HCT116 (cell line): ENCODE measurements at regions not wholly inside any gene's neighbourhood (a gene's known extent, or its start where the extent isn't known, plus 50 kb on each side); places are given as distances from the start of the nearest gene placed in this dataset.

ENCODE experiments used
- ATAC-seq: fragments of 200-7000 bp; cut with Tn5 transposase; 2 replicates; pipeline ENCODE4 v1.9.1; 2020; ENCODE audit warnings: mild to moderate bottlenecking, moderate library complexity
- BruUV-seq: library from RNA; stranded (reverse); fragments of 400-500 nt; replicated peaks from 2 replicates; lab custom pipeline; 2021; lab: Mats Ljungman, UMichigan
- CTCF ChIA-PET: fragments of 300-600 bp; sonication (Branson Sonifier 250); formaldehyde crosslinking; loops from one replicate; lab custom pipeline; 2021; ENCODE audit warnings: antibody characterized with exemption; lab: Charles Lee
- POLR2A ChIA-PET: fragments of 300-600, 350-600 bp; sonication (Branson Sonifier 250); formaldehyde crosslinking; loops from one replicate; lab custom pipeline; 2021; ENCODE audit warnings: antibody characterized with exemption; lab: Charles Lee
- RAD21 ChIA-PET, 2 experiments: fragments of 300-600 bp; sonication (Branson Sonifier 250); formaldehyde crosslinking; loops; one replicate each; lab custom pipeline; 2023; ENCODE audit warnings: low total read pairs in 2 of 2; ENCODE audit not compliant: uncharacterized antibody in 2 of 2, unreplicated experiment in 2 of 2, low non-redundant PET in 1 of 2; lab: Charles Lee
- DNase-seq: peaks from one replicate; pipeline ENCODE4 v3.0.0-alpha.2; 2010; ENCODE audit warnings: low read depth, low spot score
- H2AFZ ChIP-seq: fragments of 200-600 bp; shearing (Covaris generic), sonication (generic); 2 replicates; pipeline ENCODE4 v1.6.1; 2017; ENCODE audit warnings: low read depth, mixed run types, mixed read lengths, antibody characterized with exemption, low read length; ENCODE audit not compliant: poor library complexity, severe bottlenecking
- H3K27ac ChIP-seq: 2 replicates; pipeline ENCODE4 v1.5.1; 2012; ENCODE audit warnings: low read depth, low read length
- H3K27me3 ChIP-seq: fragments of 200-600 bp; sonication (generic); 2 replicates; pipeline ENCODE4 v1.6.1; 2016; ENCODE audit warnings: mixed run types, low read length, mixed read lengths; ENCODE audit not compliant: insufficient read depth
- H3K36me3 ChIP-seq, 2 experiments: fragments of 200-500 bp in 1 of 2; fragments of 200-600 bp in 1 of 2; sonication (Bioruptor generic) in 1 of 2; sonication (generic) in 1 of 2; 2 replicates each; pipeline versions ENCODE4 v1.5.1 to v1.6.1; 2014 to 2016; ENCODE audit warnings: low read length in 2 of 2, inconsistent platforms in 1 of 2, mixed read lengths in 1 of 2, mixed run types in 1 of 2; ENCODE audit not compliant: insufficient read depth in 2 of 2, control insufficient read depth in 1 of 2
- H3K4me1 ChIP-seq, 2 experiments: fragments of 200-600 bp in 1 of 2; sonication (generic) in 1 of 2; 2 replicates each; pipeline versions ENCODE4 v1.5.1 to v1.6.1; 2012 to 2017; ENCODE audit warnings: low read length in 2 of 2, inconsistent platforms in 1 of 2, mild to moderate bottlenecking in 1 of 2, mixed read lengths in 1 of 2, mixed run types in 1 of 2, moderate library complexity in 1 of 2; ENCODE audit not compliant: insufficient read depth in 2 of 2, control insufficient read depth in 1 of 2
- H3K4me2 ChIP-seq: fragments of 200-600 bp; sonication (generic); 2 replicates; pipeline ENCODE4 v1.6.1; 2017; ENCODE audit warnings: mixed run types, low read length, mixed read lengths
- H3K4me3 ChIP-seq, 2 experiments: fragments of 200-600 bp in 1 of 2; sonication (generic) in 1 of 2; replicated peaks in 1 of 2; 2 replicates each; pipeline ENCODE4 v1.5.1; 2011 to 2016; ENCODE audit warnings: low read length in 2 of 2, control low read depth in 1 of 2, low read depth in 1 of 2, mild to moderate bottlenecking in 1 of 2, mixed read lengths in 1 of 2, mixed run types in 1 of 2
- H3K79me2 ChIP-seq: fragments of 200-600 bp; sonication (generic); 2 replicates; pipeline ENCODE4 v1.6.1; 2017; ENCODE audit warnings: mild to moderate bottlenecking, mixed run types, low read length, moderate library complexity, mixed read lengths; ENCODE audit not compliant: insufficient read depth
- H3K9ac ChIP-seq: fragments of 200-600 bp; sonication (generic); 2 replicates; pipeline ENCODE4 v1.6.1; 2016; ENCODE audit warnings: low read length, mixed read lengths
- H3K9me2 ChIP-seq: fragments of 200-600 bp; sonication (generic), shearing (Covaris generic); 2 replicates; pipeline ENCODE4 v1.6.1; 2017; ENCODE audit warnings: mixed run types, mild to moderate bottlenecking, moderate library complexity; ENCODE audit not compliant: insufficient read depth
- H3K9me3 ChIP-seq, 2 experiments: fragments of 200-500 bp in 1 of 2; fragments of 200-600 bp in 1 of 2; sonication (Bioruptor generic) in 1 of 2; sonication (generic) in 1 of 2; 2 replicates each; pipeline ENCODE4 v1.6.1; 2014 to 2017; ENCODE audit warnings: low read length in 2 of 2, mixed read lengths in 2 of 2, inconsistent platforms in 1 of 2, low read depth in 1 of 2, mild to moderate bottlenecking in 1 of 2, mixed run types in 1 of 2, moderate library complexity in 1 of 2; ENCODE audit not compliant: control insufficient read depth in 1 of 2, insufficient read depth in 1 of 2
- H4K20me1 ChIP-seq: fragments of 200-600 bp; sonication (generic), shearing (Covaris generic); 2 replicates; pipeline ENCODE4 v1.6.1; 2017; ENCODE audit warnings: mixed run types, mild to moderate bottlenecking, moderate library complexity; ENCODE audit not compliant: insufficient read depth
- ATF3 ChIP-seq: IDR thresholded peaks from 2 replicates; pipeline ENCODE4 v1.6.1; 2012
- CBX3 ChIP-seq: IDR thresholded peaks from 2 replicates; pipeline ENCODE4 v1.6.1; 2012; ENCODE audit warnings: low read depth
- CEBPB ChIP-seq: IDR thresholded peaks from 2 replicates; pipeline ENCODE4 v1.6.1; 2012; ENCODE audit warnings: low read depth
- ELF1 ChIP-seq: IDR thresholded peaks from 2 replicates; pipeline ENCODE4 v1.6.1; 2012; ENCODE audit warnings: low read depth, borderline replicate concordance
- EZH2 ChIP-seq: fragments of 200-600 bp; sonication (generic); IDR thresholded peaks from 2 replicates; pipeline ENCODE4 v1.6.1; 2017; ENCODE audit warnings: antibody characterized with exemption, mixed run types
- FOSL1 ChIP-seq: IDR thresholded peaks from 2 replicates; pipeline ENCODE4 v1.6.1; 2012; ENCODE audit warnings: low read depth
- SIN3A ChIP-seq: IDR thresholded peaks from 2 replicates; pipeline ENCODE4 v1.6.1; 2012; ENCODE audit warnings: low read depth
- SP1 ChIP-seq: IDR thresholded peaks from 2 replicates; pipeline ENCODE4 v1.6.1; 2012; ENCODE audit warnings: low read depth
- SRF ChIP-seq: IDR thresholded peaks from 2 replicates; pipeline ENCODE4 v1.6.1; 2012; ENCODE audit warnings: low read depth
- TCF7L2 ChIP-seq: IDR thresholded peaks from 2 replicates; pipeline ENCODE4 v1.7.0; 2011; ENCODE audit warnings: borderline replicate concordance, inconsistent platforms; ENCODE audit not compliant: insufficient read depth, insufficient read length; ENCODE audit errors: extremely low read depth
- YY1 ChIP-seq: IDR thresholded peaks from 2 replicates; pipeline ENCODE4 v1.6.1; 2011; ENCODE audit warnings: low read length, low read depth, moderate library complexity, mild to moderate bottlenecking; ENCODE audit not compliant: insufficient replicate concordance; ENCODE audit errors: extremely low read depth
- ZFX ChIP-seq: fragments of 450-650 bp; IDR thresholded peaks from 2 replicates; pipeline ENCODE4 v1.6.1; 2017
- ZNF274 ChIP-seq: fragments of 200-500 bp; sonication (Bioruptor generic); IDR thresholded peaks from 2 replicates; pipeline ENCODE4 v1.6.1; 2014; ENCODE audit warnings: mild to moderate bottlenecking, low read depth, low read length, inconsistent platforms
- intact Hi-C: fragments of 100-400 bp; cut with micrococcal nuclease; formaldehyde crosslinking; loops from 2 replicates; pipeline ENCODE4 v1.10.0; 2022
- TF ChIP-seq, protein P1 (sequence below), 3 experiments: fragments of 200-600 bp in 1 of 3; sonication (generic) in 1 of 3; IDR thresholded peaks in 2 of 3; conservative IDR thresholded peaks in 1 of 3; 2 replicates each; pipeline ENCODE4 v1.5.1; 2012 to 2017; ENCODE audit warnings: low read depth in 2 of 3, low read length in 2 of 3, antibody characterized with exemption in 1 of 3, borderline replicate concordance in 1 of 3, control low read depth in 1 of 3, mild to moderate bottlenecking in 1 of 3, mixed read lengths in 1 of 3, mixed run types in 1 of 3, moderate library complexity in 1 of 3; ENCODE audit not compliant: insufficient read depth in 1 of 3

DNA sequence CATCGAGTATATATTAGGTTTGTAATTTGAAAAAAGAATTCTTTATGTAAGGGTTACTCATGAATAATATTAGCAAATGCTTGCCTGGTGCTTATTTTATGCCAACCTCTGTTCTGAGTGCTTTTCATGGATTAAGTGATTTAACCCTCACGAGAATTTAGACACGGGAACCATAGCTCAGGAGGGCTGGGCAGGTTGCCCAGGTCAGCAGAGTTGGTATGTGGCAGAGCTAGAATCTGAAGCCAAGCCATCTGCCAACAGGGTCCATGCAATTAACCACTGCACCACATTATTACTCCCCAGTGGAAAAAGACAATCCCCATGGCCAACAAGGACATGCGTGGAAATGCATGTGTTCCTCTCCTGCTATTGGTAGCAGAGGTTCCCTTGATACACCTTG is 345.6 kb downstream of the CDC5L start:
- no peak overlapping the region for H3K4me3 ChIP-seq
- no peak overlapping the region for H2AFZ ChIP-seq
- H3K9ac ChIP-seq = no peak overlapping the region
- H3K4me1 ChIP-seq = no peaks in the 10 kb centered on the region
- H4K20me1 ChIP-seq = no peaks in the 10 kb centered on the region
- no peak overlapping the region for H3K4me2 ChIP-seq
- H3K36me3 ChIP-seq = no peaks in the 10 kb centered on the region
- no peaks in the 10 kb centered on the region for H3K79me2 ChIP-seq
- BruUV-seq = no TSS peak
- ChIA-PET CTCF (no interaction called here), POLR2A (no interaction called here)
- H3K9me2 ChIP-seq = no peaks in the 10 kb centered on the region
- no peak for ATAC-seq
- no peak overlapping the region for H3K27ac ChIP-seq
- no peaks in the 10 kb centered on the region for H3K9me3 ChIP-seq
- H3K27me3 ChIP-seq = peaks cover 5% of the 10 kb centered on the region; the same call in 1 of the 2 replicates
- TF ChIP-seq SP1 (no peak), SIN3A (no peak), FOSL1 (no peak), ATF3 (no peak), CBX3 (no peak), SRF (no peak), EZH2 (no peak), YY1 (no peak), ZNF274 (no peak), ELF1 (no peak), TCF7L2 (no peak), CEBPB (no peak), ZFX (no peak)
- TF ChIP-seq, protein P1, sequence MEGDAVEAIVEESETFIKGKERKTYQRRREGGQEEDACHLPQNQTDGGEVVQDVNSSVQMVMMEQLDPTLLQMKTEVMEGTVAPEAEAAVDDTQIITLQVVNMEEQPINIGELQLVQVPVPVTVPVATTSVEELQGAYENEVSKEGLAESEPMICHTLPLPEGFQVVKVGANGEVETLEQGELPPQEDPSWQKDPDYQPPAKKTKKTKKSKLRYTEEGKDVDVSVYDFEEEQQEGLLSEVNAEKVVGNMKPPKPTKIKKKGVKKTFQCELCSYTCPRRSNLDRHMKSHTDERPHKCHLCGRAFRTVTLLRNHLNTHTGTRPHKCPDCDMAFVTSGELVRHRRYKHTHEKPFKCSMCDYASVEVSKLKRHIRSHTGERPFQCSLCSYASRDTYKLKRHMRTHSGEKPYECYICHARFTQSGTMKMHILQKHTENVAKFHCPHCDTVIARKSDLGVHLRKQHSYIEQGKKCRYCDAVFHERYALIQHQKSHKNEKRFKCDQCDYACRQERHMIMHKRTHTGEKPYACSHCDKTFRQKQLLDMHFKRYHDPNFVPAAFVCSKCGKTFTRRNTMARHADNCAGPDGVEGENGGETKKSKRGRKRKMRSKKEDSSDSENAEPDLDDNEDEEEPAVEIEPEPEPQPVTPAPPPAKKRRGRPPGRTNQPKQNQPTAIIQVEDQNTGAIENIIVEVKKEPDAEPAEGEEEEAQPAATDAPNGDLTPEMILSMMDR (IDR thresholded peaks at IDR 0.05 in 2 of 3, conservative IDR thresholded peaks at IDR 0.05 in 1 of 3; ENCODE audit: borderline replicate concordance in 1 of 3, insufficient read depth in 1 of 3, low read depth in 2 of 3, low read length in 2 of 3) = no peak
- TF ChIP-seq, all 23 proteins: peak for 0
- RAD21 ChIA-PET = no interaction called here
- no peak for DNase-seq
- intact Hi-C loops = no loop called here
